ENCODE measurements at regions not wholly inside any gene's neighbourhood (a gene's known extent, or its start where the extent isn't known, plus 50 kb on each side); places are given as distances from the start of the nearest gene placed in this dataset.

DNA sequence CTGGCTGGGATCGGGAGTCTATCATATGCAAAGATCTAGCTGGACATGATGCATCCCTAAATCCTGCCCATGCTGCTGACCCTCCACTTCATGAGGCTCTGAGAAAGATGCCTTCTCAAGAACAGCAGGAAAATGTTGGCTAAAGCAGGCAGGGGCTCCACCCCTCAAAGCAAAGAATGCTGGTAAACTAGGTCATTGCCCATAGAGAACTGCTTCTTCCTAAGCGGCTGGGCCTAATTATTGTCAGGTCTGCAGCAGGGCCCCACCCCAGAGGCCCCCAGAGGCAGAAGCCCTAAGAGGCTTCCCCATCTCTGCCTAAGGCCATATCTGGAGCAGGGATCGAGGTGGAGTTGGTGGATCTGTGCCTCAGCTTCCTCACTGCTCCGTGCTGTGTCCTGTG lies 447.4 kb upstream of the PROK2 start:
- no peak for DNase-seq (ENCODE audit: low spot score)

DNA sequence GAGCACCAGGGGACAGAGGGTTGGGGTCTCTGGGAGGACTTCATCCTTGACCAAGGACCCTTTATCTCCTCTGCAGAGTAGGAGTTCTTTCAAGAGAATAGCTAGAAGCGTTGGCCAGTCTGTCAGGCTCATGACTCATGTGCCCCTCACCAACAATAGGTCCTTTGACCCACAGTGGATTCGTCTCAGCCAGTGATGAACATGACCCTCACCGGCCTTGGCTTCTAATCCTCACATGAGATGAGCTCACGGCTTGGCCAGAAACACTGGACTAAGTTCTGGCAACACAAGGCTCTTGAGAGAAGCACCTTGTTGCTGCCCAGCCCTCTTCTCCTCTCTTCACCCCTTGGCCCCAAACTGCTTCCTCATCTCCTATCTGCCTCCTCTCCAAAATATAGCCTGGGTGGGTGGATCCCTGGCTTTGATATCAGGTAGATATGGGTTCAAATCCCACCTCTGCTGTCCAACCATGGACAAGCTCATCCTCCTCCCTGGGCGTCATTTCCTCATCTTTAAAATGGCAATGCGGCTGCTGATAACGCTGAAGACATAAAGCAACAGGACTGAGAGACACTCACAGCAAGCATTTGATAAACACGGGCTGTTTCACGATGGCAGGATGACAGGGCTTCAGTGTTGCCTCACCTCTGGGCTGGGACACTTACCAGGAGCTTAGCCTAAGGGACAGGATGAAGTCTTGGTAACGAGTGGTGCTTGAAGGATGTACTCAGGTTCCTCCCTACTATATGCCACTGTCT lies 446.7 kb upstream of the PROK2 start:
- DNase-seq (ENCODE audit: low spot score), result no peak

DNA sequence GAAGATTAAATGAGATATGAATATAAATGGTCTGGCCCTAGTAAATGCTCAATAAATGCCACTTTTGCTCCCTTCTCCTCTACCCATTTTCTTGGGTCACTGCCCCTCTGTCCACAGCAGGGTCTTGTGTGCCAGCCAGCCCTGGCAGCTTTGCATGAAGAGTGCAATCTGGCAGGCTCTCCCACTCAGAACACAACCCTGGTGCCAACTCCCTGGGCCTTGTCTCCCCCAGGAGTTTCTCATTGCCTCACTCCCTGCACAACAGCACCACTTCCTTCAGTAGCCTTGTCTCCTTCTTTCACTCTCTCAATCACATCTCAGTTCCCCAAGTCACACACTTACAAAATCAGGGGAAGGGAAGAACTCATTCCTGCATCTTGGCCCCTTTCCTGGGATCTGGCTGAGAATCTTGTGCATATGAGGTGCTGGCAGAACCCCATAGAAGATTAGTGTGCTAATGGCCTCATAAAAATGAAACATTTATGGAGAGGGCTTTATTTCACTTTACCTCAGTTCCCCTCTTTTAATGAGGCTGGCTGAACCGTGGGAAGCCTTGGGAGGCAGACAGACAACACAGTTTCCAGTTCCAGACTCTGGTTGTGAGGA lies 445.9 kb upstream of the PROK2 start:
- no peak for DNase-seq (ENCODE audit: low spot score)

DNA sequence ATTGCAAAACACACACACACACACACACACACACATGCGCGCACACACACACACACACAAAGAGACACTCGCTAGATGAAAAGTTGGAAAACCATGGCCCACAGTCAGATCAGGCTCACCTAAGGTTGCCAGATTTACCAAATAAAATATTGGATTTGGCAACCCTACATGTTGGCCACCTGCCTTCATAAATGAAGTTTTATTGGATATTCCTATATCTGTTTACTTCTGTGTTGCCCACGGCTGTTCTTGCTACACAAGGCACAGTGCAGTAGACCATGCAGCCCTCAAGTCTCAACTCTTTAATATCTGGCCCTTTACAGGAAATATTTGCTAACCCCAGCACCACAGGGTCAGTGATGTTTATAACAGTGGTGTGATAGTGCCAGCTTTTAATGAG lies 445.0 kb upstream of the PROK2 start:
- DNase-seq (ENCODE audit: low spot score), result no peak

DNA sequence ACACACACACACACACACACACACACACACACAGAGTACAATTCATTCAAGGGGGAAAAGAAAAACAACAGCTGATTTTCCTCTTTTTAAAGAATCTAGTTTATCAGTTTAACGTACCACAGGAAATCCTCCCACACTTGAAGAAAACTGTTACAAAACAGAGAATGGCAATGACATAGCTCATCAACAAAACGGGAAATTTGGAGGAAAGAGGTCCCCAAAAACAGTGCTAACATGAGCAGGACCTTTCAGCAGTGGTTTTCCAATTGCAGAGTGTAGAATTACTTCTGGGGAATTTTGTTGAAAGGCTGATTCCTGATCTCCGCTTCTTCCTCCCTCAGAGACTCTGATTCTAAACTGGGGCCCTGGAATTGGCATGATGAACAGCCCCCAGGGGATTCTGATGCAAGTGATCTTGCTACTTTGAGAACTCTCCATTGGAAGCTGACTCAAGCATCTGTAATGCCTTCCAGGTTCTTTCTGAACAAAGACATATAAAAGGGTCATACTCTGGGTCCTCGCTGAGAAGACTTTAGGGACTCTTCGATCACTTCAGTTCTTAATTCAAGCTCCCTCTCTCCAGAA lies 442.6 kb upstream of the PROK2 start:
- DNase-seq (ENCODE audit: low spot score), result no peak

DNA sequence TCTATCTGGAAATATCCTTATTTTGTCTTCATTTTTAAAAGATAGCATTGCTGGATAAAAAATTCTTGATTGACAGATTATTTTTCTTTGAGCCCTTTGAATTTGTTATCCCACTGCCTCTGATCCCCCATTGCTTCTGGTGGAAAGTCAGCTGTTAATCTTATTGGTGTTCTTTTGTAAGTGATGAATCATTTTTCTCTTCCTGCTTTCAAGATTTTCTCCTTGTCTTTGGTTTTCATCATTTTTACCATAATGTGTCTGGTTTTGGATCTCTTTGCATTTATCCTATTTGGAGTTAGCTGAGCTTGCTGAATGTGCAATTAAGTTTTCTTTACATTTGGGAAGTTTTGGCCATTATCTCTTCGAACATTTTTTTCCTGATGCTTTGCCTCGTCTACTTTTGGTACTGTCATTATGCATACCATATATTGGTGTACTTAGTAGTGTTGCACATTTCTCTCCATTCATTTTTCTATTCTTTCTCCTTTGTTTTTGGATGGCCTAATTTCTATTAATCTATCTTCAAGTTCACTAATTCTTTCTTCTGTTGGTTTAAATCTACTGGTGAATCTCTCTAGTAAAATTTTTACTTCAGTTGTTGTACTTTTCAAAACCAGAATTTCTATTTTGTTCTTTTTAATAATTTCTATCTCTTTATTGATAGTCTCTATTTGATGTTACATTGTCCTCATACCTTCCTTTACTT lies 440.0 kb upstream of the PROK2 start:
- DNase-seq (ENCODE audit: low spot score), result no peak

DNA sequence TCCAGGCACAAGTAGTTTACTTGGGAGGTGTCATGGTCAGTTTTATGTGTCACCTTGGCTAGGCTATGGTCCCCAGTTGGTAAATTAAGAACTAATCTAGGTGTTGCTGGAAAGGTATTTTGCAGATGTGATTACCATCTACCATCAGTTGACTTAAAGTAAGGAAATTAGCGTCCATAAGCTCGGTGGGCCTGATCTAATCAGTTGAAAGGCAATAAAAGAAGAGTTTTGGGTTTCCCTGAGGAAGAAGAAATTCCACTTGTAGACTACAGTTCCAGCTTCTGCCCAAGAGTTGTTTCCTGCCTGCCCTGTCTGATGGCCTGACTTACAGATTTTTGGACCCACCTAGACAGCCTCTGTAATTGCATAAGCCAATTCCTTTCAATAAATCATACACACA lies 438.7 kb upstream of the PROK2 start:
- DNase-seq (ENCODE audit: low spot score), result no peak

DNA sequence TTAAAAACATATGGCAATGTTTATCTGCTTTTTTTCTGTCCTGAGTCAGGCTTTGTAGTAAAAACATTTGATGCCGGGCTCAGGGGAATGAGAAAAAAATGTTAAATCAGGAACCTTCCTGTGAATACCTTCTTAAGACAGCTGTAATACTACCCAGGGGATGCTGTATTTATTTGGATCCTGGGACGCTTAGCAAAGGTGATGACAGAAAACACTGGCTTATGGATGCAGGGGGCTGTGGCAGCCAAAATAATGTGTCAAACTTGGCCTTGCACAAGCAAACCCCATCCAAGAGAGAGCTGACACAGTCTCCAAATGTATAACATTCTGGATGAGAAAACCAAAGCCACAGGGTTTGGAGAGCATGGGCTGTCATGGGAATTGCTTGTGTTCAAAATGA lies 438.2 kb upstream of the PROK2 start:
- DNase-seq (ENCODE audit: low spot score), result no peak

DNA sequence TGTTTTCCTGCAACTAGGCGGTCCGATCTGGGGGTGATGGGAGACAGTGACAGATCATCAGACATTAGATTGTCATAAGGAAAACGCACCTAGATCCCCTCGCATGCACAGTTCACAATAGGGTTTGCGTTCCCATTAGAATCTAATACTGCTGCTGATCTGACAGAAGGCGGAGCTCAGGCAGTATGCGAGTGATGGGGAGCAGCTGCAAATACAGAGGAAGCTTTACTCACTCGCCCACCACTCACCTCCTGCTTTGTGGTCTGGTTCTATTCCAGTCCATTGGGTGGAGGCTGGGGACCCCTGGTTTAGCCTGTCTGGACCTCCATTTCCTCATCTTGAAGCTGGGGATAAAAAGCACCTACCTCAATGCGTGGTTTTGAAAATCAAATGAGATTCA lies 437.5 kb upstream of the PROK2 start:
- DNase-seq (ENCODE audit: low spot score), result no peak

DNA sequence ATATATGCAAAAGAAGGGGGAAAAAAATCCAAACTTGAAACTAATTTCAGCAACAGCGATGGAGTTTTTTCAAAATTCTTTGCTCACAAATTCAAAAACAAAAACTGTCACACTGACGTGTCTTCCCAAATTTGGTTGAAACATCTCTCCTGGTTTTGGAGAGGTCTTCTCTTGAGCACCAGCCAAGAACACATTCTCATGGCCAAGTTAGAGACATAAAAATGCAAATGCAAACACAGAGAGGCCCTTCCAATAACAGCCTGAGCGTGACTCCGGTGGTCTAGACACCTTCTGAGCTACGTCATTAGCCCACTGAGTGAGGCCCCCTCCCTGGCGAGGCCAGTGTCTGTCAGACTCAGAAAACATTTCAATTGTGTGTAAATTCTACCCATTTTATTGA lies 436.0 kb upstream of the PROK2 start:
- DNase-seq (ENCODE audit: low spot score), result no peak

DNA sequence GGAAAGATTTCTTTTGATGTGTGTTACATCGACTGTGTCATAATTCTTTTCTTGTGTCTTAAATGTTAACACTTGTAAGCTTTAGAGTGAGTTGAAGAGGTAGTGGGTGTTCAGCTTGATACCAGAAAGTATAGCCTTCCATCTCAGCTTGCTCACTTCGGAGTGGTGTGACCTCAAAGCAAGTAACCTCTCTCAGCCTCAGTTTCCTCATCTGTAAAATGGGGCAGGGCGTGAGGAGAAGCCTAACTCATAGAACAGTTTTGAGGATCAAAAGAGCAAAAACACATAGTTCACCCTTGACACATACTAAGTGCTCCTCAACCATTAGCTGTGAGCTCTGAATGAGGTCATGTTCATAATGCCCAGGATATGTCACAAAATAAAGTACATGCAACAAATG lies 434.8 kb upstream of the PROK2 start:
- no peak for DNase-seq (ENCODE audit: low spot score)

DNA sequence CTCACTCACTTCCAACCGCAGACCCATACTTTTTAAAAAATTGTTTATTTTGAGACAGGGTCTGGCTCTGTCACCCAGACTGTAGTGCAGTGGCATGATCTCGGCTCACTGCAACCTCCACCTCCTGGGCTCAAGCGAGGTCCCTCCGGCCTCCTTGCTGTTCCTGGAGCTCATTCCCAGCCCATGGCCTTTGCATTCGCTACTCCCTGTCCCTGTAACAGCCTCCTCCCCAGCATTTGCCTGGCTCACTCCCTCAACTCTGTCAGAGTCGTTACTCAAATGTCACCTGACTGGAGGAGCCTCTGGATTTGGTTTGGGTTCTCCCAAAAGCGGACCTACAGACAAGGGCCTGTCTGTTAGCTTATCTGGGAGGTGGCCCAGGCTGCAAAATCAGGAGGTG lies 432.6 kb upstream of the PROK2 start:
- DNase-seq (ENCODE audit: low spot score), result no peak

DNA sequence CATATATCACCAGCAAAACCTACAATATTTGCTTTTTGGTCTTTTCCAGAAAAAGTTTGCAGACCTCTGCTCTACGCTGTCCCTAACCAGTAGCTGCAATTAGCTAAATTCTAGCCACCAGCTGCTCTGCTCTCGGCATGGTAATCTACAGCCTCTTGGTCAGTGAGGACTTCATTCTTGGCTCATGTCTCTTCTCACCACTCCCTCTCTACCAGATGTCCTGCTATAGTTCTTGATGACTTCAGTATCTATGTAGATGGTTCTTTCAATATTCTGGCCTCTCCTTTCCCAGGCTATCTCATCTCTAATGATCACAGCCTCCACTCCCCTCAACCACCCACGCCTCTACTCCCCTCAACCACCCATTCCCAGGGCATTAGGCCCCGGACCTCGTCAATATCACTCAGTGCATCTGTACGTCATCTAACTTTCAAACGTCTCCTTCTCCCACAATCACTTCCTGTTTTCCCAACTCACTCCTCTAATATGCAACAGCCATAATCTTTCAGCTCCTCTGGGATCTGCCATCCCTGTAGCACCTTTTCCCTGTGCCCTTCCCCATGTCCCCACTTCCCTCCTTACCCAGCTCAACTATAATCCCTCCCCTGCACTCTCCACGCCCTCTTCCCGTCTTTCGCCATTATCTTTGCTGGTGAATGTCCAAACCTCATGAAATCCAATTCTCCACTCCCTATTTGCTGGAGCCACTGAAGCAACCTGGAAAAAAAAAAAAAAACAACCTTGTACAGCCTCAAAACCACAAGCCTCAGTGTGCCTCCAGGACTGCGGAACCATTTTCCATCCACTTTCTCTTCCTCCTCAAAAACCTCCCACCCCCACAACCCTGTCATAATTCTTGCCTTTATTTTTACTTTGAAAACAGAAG lies 429.4 kb upstream of the PROK2 start:
- no peak for DNase-seq (ENCODE audit: low spot score)

DNA sequence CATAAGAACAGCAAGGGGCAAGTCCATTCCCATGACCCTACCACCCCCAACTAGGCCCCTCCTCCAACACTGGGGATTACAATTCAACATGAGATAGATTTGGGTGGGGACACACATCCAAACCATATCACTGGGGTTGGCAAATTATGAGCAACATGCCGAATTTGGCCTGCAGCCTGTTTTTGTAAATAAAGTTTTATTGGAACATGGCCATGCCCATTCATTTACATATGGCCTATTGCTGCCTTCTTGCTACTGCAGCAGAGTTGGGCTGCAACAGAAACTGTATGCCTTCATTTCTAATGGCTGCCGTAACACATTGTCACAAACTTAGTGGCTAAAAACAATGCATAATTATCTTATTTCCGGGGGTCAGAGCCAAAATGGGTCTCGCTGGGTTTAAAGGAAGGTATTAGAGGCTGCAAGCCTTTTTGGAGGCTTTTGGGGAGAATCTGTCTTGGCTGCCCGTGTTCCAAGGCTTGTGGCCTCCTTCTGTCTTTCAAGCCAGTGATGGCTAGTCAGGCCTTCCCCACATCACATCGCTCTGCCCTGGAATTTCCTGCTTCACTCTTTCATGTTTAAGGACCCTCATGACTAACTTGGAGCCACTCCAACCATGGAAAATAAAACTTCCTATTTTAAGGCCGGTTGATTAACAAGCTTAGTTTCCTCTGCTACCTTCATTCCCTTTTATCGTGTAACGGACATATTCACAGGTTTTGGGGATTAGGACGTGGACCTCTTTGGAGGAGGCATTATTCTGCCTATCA lies 428.5 kb upstream of the PROK2 start:
- DNase-seq (ENCODE audit: low spot score), result no peak

DNA sequence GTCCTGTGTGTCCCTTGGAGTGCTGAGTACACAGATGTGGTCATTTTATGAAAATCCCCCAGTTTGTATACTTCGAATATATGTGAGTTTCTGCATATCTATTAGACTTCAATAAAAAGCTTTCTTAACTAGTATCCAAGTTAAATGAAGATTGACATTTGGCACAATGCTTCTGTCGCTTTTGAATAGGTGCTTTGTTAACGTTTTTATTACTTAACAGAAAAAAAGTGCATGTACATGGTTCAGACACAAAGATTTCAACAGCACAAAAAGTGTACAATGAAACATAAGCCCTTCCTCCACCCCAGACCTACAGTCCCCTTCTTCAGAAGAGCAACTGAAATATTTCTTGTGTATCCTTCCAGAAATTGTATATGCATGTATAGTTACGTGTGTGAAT lies 427.4 kb upstream of the PROK2 start:
- DNase-seq (ENCODE audit: low spot score), result no peak

DNA sequence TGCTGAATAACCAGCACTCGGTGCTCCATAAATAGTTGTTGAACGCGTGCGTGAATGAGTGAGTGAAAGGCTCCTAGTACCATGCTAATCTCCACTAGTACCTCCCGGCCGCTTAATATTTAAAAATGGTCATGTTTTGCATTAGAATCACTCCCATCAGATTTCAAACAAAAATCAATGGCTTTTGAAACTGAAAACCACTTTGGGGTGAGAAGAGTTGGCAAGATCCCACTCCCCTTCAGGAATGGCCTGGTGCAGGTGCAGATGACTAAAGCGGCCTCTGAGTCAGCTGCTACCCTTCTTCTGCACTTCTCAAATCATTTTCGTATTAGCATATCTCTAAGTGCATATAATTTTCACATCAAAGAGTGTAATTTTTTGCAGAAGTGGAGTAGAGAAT lies 425.3 kb upstream of the PROK2 start:
- DNase-seq (ENCODE audit: low spot score), result no peak

DNA sequence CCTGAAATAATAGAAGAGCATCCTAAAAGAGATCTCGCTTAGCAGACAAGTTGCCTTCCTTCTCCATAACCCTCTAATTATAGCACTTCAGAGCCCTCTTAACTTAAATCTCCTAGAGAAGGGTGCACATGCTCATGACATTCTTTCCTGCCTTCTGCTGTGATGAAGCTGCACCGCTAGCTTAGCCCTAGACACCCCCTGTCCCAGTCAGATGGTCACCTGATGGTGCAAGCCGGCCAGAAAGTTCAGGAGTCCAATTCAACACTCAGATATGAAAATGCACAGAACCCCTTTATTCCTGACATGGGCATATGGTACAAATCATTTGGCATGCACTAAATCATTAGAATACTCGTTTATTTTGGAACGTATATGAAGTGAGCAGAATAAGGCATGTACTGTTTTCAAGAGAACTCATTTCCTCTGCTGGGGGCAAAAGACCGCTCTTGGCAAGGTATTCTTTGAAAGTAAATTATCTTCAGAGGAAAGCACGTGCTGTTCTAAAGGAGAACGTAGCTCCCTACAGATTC lies 420.4 kb upstream of the PROK2 start:
- no peak for DNase-seq (ENCODE audit: low spot score)

DNA sequence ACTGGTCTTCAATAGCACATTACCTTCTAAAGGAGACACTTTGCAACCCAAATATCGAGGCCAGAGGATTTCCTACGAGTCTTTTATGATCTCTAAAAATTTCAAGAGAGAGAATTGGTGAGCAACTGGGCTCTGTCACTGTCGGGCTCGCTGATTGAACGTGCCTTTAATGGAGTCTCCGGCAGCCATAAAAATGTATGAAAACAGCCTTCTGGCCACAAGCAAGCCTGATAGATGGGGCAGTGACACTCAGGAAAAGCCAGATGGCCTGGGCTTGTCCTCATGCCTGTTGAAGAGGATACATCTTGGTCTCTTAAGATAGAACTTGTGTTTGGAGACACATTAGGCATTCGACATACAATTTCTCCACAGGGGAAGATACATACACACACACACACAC lies 419.5 kb upstream of the PROK2 start:
- DNase-seq (ENCODE audit: low spot score), result no peak

DNA sequence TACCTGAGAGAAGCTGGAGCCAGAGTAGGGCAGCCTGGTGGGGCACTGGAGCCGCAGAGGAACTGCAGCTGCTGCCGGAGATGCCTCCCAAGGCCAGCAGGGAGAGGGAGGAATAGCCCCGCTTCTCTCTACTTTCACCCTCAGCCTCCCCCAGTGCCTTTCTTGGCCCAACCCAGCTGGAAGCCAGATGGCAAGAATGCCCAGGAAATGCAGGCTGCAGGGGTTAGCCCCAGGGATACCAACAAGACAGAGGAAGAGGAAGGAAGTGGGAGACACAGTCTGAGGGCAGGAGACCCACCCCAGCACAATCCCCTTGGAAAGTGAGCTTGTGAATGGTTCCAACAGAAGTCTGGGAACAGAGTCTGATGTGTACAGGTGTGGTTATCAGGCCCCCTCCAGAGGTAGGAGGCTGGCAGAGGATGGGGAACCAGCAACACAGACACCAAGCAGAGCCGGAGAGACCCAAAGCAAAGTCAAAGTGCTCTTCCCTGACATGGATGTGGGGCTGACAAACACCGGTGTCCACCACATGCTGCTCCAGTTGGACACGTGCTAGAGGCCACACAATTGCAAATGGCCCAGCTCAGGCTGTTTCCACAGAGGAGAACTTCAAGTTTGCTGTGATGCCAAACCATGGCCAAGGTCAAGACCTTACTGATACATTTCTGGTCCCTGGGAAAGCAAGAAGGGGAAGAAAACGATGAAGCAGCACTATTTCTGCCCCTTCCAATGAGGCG lies 418.8 kb upstream of the PROK2 start:
- no peak for DNase-seq (ENCODE audit: low spot score)

DNA sequence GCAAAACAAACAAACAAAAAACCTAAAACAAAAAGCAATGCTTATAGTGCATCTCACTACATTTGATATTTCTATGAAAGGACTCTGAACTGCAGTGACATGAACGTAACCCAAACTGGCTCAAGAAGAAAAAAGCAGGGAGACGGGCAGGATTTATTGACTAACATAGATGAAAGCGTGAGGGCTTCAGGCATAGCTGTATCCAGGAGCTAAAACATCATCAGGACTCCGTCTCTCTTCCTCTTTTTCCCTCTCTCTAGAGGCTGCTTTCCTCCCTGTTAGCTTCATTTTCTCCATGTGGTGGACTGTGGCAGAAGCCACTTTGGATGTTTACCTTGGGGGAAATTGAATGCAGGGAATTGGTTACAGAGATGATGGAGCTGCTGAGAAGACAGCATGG lies 418.2 kb upstream of the PROK2 start:
- DNase-seq (ENCODE audit: low spot score), result no peak

Measured in D341Med (cell line).